Ishikawa (cell line): ENCODE measurements at regions not wholly inside any gene's neighbourhood (a gene's known extent, or its start where the extent isn't known, plus 50 kb on each side); places are given as distances from the start of the nearest gene placed in this dataset.

Source experiments
- CEBPB ChIP-seq: IDR thresholded peaks from 2 replicates; pipeline ENCODE4 v1.6.1; 2012
- EGR1 ChIP-seq: IDR thresholded peaks from 2 replicates; pipeline ENCODE4 v1.6.1; 2012
- EP300 ChIP-seq: IDR thresholded peaks from 2 replicates; pipeline ENCODE4 v1.6.1; 2012; ENCODE audit warnings: borderline replicate concordance
- NFIC ChIP-seq: IDR thresholded peaks from 2 replicates; pipeline ENCODE4 v1.6.1; 2012
- RAD21 ChIP-seq: IDR thresholded peaks from 2 replicates; pipeline ENCODE4 v1.6.1; 2012; ENCODE audit warnings: low read depth
- REST ChIP-seq: IDR thresholded peaks from 2 replicates; pipeline ENCODE4 v1.6.1; 2012; ENCODE audit warnings: low read depth, mild to moderate bottlenecking
- TAF1 ChIP-seq: IDR thresholded peaks from 2 replicates; pipeline ENCODE4 v1.6.1; 2012; ENCODE audit warnings: low read depth, mild to moderate bottlenecking
- TCF12 ChIP-seq: IDR thresholded peaks from 2 replicates; pipeline ENCODE4 v1.6.1; 2012; ENCODE audit warnings: low read depth
- TEAD4 ChIP-seq: IDR thresholded peaks from 2 replicates; pipeline ENCODE4 v1.6.1; 2012
- USF1 ChIP-seq: IDR thresholded peaks from 2 replicates; pipeline ENCODE4 v1.6.1; 2012
- YY1 ChIP-seq: IDR thresholded peaks from 2 replicates; pipeline ENCODE4 v1.6.1; 2012; ENCODE audit warnings: low read depth
- ZBTB7A ChIP-seq: IDR thresholded peaks from 2 replicates; pipeline ENCODE4 v1.6.1; 2012; ENCODE audit warnings: low read depth
- TF ChIP-seq, protein P1 (sequence below): IDR thresholded peaks from 2 replicates; pipeline ENCODE4 v1.6.1; 2012

DNA sequence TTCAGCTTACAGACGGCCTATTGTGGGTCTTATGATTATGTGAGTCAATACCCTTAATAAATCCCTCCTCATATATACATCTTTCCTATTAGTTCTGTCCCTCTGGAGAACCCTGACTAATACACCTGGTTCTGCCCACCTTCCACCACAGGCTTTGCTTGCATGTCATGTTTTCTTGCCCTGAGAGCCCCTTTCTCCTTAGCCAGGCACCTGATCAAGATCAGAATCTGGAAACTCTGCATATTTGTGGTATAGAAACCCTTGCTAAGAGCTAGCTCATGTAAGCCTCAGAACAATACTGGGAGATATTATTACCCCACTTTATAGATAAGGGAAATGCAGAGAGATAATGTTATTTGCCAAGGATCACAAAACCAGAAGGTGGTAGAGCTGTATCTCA, 52.9 kb upstream of the JDP2 start:
- TF ChIP-seq TEAD4 (no peak), TCF12 (no peak), YY1 (no peak), EP300 (no peak), TAF1 (no peak), RAD21 (no peak), REST (no peak), CEBPB (no peak), EGR1 (no peak), NFIC (no peak), USF1 (no peak), ZBTB7A (no peak)
- TF ChIP-seq, protein P1, sequence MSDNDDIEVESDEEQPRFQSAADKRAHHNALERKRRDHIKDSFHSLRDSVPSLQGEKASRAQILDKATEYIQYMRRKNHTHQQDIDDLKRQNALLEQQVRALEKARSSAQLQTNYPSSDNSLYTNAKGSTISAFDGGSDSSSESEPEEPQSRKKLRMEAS, result no peak
